HG02852 (cell line): ENCODE measurements at regions not wholly inside any gene's neighbourhood (a gene's known extent, or its start where the extent isn't known, plus 50 kb on each side); places are given as distances from the start of the nearest gene placed in this dataset.

Experiments
- ATAC-seq: cut with Tn5 transposase; IDR thresholded peaks from one replicate; pipeline ENCODE4 v1.9.1; 2021; ENCODE audit warnings: mild to moderate bottlenecking, moderate library complexity; ENCODE audit not compliant: unreplicated experiment

DNA sequence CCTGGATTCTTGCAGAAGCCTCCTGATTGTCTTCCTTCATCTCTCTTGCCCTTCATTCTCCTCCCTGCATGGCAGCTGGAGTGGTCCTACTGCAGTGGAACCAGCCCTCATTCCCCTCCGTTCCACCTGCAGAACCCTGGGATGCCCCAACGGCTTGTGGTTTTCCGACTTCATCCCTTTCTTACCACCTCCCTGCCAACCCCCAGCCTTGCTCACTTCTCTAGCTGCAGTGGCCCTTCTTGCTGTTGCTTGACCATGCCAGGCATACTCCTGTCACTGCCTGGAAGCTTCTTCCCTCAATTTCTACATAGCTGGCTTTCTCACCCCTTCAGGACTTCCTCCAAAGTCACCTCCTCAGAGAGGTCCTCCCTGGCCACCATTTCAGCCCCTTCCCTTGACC is 123.3 kb downstream of the BEGAIN start:
- ATAC-seq, result no peak

GRCh38 chr14:100466111-100466856 is 120.9 kb downstream of the BEGAIN start:
- no peak for ATAC-seq

DNA sequence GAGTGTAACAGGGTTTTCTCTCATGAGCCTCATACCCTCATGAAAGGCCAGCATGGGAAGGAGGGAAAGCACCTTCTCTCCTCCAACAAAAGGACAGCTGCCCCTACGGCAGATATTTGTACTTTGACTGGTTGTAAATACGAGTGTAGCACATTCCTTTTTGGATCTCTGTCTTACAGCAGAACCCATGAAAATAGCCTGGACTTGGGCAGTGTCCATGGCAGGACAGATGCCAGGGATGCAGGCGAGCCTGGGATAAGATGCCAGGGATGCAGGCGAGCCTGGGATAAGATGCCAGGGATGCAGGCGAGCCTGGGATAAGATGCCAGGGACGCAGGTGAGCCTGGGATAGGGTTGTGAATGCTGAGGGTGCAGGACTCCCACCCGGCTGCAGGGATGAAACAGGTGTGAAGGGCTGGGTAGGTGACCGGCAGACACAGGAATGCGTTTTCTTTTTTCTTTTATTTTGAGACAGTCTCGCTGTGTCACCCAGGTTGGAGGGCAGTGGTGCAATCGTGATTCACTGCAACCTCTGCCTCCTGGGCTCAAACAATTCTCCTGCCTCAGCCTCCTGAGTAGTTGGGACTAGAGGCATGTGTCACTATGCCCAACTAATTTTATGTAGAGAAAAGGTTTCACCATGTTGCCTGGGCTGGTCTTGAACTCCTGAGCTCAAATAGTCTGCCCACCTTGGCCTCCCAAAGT is 120.0 kb downstream of the BEGAIN start:
- no peak for ATAC-seq

GRCh38 chr14:100467939-100468338 is 119.3 kb downstream of the BEGAIN start:
- no peak for ATAC-seq

- ATAC-seq, result no peak
Observed at GRCh38 chr14:100468557-100468956, 118.7 kb downstream of the BEGAIN start.

GRCh38 chr14:100469632-100470522 is 117.3 kb downstream of the BEGAIN start:
- no peak for ATAC-seq

DNA sequence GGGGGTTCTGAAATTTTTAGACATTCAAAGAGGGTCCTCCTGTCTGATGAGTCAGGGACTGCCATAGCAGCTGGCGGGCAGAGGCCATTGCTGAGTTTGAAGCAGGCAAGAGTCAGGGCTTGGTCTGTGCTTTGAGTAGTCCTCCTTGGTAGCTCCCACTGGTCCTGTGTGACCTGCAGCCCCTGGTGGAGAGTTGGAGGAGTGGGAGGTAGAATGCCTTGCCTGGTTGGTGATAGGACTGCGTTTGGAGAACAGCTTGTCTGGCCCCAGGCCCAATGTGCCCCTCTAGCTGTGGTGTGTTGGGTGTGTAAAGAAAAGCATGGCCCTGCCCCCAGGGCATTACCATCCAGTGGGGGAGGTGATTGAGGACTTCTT is 116.7 kb downstream of the BEGAIN start:
- ATAC-seq, result no peak

GRCh38 chr14:100471441-100472093 is 115.7 kb downstream of the BEGAIN start:
- ATAC-seq, result no peak

GRCh38 chr14:100472094-100472455 is 115.1 kb downstream of the BEGAIN start:
- ATAC-seq, result no peak

DNA sequence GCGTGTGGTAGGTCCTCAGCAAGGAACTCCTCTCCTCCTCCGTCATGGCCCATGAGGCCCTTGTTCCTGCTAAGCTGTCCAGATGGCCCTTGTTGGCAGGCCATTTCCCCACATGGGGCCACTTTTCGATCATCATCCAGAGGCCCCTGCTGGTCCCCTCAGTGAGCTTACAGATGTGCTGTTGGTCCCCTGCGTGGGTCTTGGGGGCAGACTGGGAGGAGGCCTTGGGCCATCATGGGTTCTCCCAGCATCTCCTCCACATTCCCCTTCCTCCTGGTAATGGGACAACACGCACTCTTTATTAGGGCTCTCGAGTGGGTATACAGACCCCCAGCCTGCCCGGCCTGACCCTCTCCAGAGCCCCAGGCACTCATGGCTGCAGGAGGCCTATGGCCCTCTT is 114.7 kb downstream of the BEGAIN start:
- ATAC-seq, result no peak

DNA sequence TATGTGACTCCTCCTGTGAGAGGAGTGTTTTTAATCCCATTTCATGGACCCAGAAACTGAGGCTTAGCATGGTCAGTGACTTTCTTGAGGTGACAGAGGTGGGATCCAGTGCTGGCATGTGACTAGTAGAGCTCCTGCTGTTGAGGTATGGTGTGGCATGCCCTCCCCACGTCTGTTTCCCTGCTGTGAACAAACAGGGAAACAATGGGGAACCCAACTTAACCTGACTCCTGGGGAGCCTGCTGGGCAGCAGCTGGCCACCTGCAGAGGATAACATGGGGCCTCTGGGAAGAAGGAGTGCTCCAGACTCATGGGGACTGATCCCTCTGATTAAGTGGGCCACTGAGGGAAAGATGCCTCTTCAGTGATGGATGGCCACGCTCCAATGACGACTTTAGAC is 114.0 kb downstream of the BEGAIN start:
- no peak for ATAC-seq

DNA sequence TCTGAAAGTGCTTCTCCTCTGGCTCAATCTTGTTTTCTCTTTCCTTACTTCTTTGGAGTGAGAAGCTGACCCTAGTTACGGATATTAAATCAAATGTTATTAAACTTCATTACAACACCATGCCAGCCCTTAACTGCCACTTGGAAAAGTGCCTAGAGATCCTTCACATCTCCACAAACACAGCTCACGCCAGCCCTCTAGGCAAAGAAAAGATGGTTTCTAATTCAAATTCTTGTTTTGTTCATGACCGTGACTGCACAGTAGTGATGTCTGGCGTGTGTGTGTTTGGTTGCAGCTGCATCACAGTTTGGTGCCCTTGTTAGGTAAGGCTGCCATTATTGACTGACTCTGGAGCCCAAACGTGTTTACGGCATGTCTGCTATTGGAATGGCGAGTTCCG is 113.0 kb downstream of the BEGAIN start:
- no peak for ATAC-seq

- no peak for ATAC-seq
Observed at GRCh38 chr14:100475268-100475667, 111.9 kb downstream of the BEGAIN start.

- no peak for ATAC-seq
Observed at GRCh38 chr14:100476012-100476822, 111.0 kb downstream of the BEGAIN start.

GRCh38 chr14:100484531-100485267 is 102.5 kb downstream of the BEGAIN start:
- no peak for ATAC-seq

GRCh38 chr14:100486025-100486828 is 101.0 kb downstream of the BEGAIN start:
- no peak for ATAC-seq
